Activated naive CD4-positive, alpha-beta T cell treated with anti-CD3 and anti-CD28 coated beads, Interleukin-2, amount 10 ng/mL, durations not matched to agents 7 days and 5 days (primary cell): ENCODE measurements at regions not wholly inside any gene's neighbourhood (a gene's known extent, or its start where the extent isn't known, plus 50 kb on each side); places are given as distances from the start of the nearest gene placed in this dataset.
"Not testable (repeated sequence)": the region's sequence is repeated elsewhere in the genome, so short reads cannot be mapped to it uniquely, and the experiment has no call there.

ENCODE experiments used
- CTCF ChIA-PET: fragments of 350-600 bp; sonication (Branson Sonifier 250); formaldehyde crosslinking; loops from one replicate; lab custom pipeline; 2021; ENCODE audit warnings: antibody characterized with exemption; lab: Charles Lee
- DNase-seq: peaks from one replicate; pipeline ENCODE4 v3.0.0-alpha.2; 2020
- H3K27ac Mint-ChIP-seq: one replicate; pipeline ENCODE4 v1.8.0; 2021; ENCODE audit warnings: mild to moderate bottlenecking, moderate library complexity, mixed read lengths
- H3K27me3 Mint-ChIP-seq: one replicate; pipeline ENCODE4 v1.8.0; 2021; ENCODE audit warnings: mild to moderate bottlenecking, mixed read lengths
- H3K36me3 Mint-ChIP-seq: one replicate; pipeline ENCODE4 v1.8.0; 2021; ENCODE audit warnings: mixed read lengths
- H3K4me1 Mint-ChIP-seq: one replicate; pipeline ENCODE4 v1.8.0; 2021; ENCODE audit warnings: mixed read lengths
- H3K4me3 Mint-ChIP-seq: one replicate; pipeline ENCODE4 v1.8.0; 2021; ENCODE audit warnings: mild to moderate bottlenecking, moderate library complexity, mixed read lengths
- H3K9me3 Mint-ChIP-seq: one replicate; pipeline ENCODE4 v1.8.0; 2021; ENCODE audit warnings: mixed read lengths

DNA sequence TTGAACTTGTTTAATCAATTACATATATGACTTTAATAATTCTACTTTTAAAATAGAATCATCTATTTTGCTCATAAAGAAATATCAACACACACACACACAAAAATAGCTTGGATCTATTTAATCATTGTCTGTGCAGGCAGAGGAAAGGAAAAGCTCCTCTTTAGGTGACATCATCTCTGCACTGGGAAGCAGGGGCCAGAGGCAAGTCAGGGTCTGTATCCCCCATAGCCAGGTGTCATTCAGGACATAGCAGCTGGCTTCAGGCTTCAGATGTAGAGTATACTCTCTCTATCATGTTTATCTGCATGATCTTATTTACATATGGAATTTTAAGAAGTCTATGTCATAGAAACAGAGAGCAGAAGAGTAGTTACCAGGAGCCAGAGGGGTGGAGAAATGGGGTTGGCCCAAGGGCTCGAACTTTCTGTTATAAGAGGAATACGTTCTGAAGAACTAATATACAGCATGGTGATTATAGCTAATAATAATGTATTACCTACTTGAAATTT lies 110.4 kb upstream of the LDB2 start:
- Mint-ChIP-seq H3K27me3 (no peaks in the 10 kb centered on the region), H3K27ac (no peak overlapping the region), H3K4me3 (no peak overlapping the region), H3K4me1 (no peaks in the 10 kb centered on the region), H3K36me3 (no peaks in the 10 kb centered on the region), H3K9me3 (no peaks in the 10 kb centered on the region)
- DNase-seq, result no peak
- CTCF ChIA-PET, result no interaction called here

GRCh38 chr4:17003606-17004392 lies 105.4 kb upstream of the LDB2 start:
- CTCF ChIA-PET, H3K27ac Mint-ChIP-seq, H3K9me3 Mint-ChIP-seq, H3K4me1 Mint-ChIP-seq, H3K4me3 Mint-ChIP-seq, H3K36me3 Mint-ChIP-seq, DNase-seq, H3K27me3 Mint-ChIP-seq: not testable (repeated sequence)

GRCh38 chr4:16995451-16995850 lies 97.0 kb upstream of the LDB2 start:
- CTCF ChIA-PET, result no interaction called here
- H3K4me1 Mint-ChIP-seq, result no peaks in the 10 kb centered on the region
- no peaks in the 10 kb centered on the region for H3K36me3 Mint-ChIP-seq

DNA sequence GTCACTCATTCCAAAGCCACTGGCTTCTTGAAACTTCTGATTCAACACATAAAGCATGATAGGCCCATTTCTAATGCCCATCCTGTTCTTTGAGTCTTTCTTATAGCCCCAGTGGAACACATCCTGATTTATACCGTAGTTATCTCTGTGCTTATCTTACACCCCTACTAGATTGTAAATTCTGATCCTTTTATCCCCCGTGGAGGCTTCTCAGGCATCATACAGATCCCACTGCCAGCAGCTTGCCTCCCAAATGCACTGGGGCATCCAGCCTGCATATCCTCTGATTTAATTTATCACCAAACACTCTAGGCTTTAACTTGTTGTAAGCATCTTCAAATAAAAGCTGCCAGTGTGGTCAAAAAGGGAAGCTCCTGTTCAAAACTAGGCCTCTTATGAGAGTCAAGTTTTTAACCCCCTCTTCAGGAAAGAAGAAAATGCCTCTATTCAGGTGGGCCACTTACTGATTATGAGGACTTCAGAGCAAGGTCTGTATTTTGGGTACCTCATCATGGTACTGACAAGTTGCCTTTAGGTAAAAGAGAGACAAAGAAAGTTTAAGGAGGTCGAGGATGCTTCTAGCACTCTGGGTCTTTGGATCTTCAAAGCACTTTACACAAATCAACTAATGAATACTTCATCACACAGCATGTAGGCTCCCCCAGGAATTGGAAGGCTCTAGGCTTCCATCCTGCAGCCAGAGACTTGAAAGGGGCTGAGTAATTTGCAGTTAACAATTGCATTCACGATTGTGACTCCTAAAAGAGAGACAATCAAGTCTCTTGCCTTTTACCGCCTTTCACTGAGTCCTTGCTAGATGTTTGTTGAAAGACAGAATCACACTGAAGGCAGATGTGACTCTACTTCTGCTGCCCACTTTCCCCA lies 95.8 kb upstream of the LDB2 start:
- CTCF ChIA-PET, result no interaction called here
- no peaks in the 10 kb centered on the region for H3K4me1 Mint-ChIP-seq
- H3K4me3 Mint-ChIP-seq, result no peak overlapping the region
- no peaks in the 10 kb centered on the region for H3K27me3 Mint-ChIP-seq
- DNase-seq, result no peak
- peaks cover 3% of the 10 kb centered on the region for H3K9me3 Mint-ChIP-seq
- H3K27ac Mint-ChIP-seq, result no peak overlapping the region
- no peaks in the 10 kb centered on the region for H3K36me3 Mint-ChIP-seq

More at GRCh38 chr4:16995451-16995850, 97.0 kb upstream of the LDB2 start:
- Mint-ChIP-seq H3K27me3 (no peaks in the 10 kb centered on the region), H3K27ac (no peak overlapping the region), H3K4me3 (no peak overlapping the region), H3K9me3 (peaks cover 3% of the 10 kb centered on the region)
- DNase-seq, result no peak

DNA sequence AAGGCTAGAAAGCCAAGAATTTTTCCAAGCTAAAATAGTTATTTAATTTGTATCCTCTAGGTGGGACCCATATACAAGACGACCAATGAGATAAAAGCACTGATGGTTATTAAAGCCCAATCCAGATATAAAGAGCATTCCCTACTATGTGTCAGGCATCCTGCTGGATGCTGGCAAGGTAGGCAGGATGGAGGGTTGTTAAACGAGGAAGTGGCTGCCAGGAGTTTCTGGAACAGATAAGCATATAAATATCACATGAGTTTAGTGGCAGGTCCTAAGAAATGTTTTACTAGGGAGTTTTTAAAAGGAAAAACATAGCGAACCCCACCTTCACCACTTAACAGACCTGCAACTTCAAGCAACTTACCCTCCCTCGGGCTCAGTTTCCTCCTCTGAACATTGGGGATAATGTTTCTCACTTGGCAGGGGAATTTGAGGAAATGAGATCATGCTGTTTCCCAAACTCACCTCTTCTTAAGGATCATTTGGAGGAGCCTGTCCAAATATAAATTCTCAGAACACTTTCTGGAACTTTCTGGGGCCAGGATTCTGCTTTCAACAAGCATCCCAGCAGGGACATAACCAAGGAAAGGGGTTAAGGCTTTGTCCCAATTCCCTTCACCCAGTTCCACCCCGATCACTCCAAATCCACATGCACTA lies 94.3 kb upstream of the LDB2 start:
- Mint-ChIP-seq H3K36me3 (no peaks in the 10 kb centered on the region), H3K9me3 (no peaks in the 10 kb centered on the region), H3K27ac (no peak overlapping the region), H3K4me3 (no peak overlapping the region), H3K27me3 (no peaks in the 10 kb centered on the region), H3K4me1 (no peaks in the 10 kb centered on the region)
- DNase-seq, result no peak
- CTCF ChIA-PET, result no interaction called here

- Mint-ChIP-seq H3K4me3 (no peak overlapping the region), H3K9me3 (no peaks in the 10 kb centered on the region), H3K4me1 (no peaks in the 10 kb centered on the region), H3K36me3 (no peaks in the 10 kb centered on the region), H3K27me3 (no peaks in the 10 kb centered on the region), H3K27ac (no peak overlapping the region)
- DNase-seq, result no peak
- CTCF ChIA-PET, result no interaction called here
Observed at GRCh38 chr4:16991450-16991849, 93.0 kb upstream of the LDB2 start.

GRCh38 chr4:16989371-16989770 lies 90.9 kb upstream of the LDB2 start:
- Mint-ChIP-seq H3K27ac (no peak overlapping the region), H3K4me3 (no peak overlapping the region), H3K4me1 (no peaks in the 10 kb centered on the region), H3K36me3 (no peaks in the 10 kb centered on the region), H3K27me3 (no peaks in the 10 kb centered on the region), H3K9me3 (no peaks in the 10 kb centered on the region)
- CTCF ChIA-PET, result no interaction called here
- no peak for DNase-seq

- no peaks in the 10 kb centered on the region for H3K36me3 Mint-ChIP-seq
- H3K27me3 Mint-ChIP-seq, result no peaks in the 10 kb centered on the region
- DNase-seq, result no peak
- no peaks in the 10 kb centered on the region for H3K4me1 Mint-ChIP-seq
- H3K4me3 Mint-ChIP-seq, result no peak overlapping the region
- H3K9me3 Mint-ChIP-seq, result no peaks in the 10 kb centered on the region
- CTCF ChIA-PET, result no interaction called here
- no peak overlapping the region for H3K27ac Mint-ChIP-seq
Observed at GRCh38 chr4:16988814-16989213, 90.4 kb upstream of the LDB2 start.

GRCh38 chr4:16977081-16977480 lies 78.6 kb upstream of the LDB2 start:
- DNase-seq, result no peak
- Mint-ChIP-seq H3K27ac (no peak overlapping the region), H3K4me1 (no peaks in the 10 kb centered on the region), H3K4me3 (no peak overlapping the region), H3K36me3 (no peaks in the 10 kb centered on the region), H3K9me3 (no peaks in the 10 kb centered on the region), H3K27me3 (no peaks in the 10 kb centered on the region)
- CTCF ChIA-PET, result no interaction called here

DNA sequence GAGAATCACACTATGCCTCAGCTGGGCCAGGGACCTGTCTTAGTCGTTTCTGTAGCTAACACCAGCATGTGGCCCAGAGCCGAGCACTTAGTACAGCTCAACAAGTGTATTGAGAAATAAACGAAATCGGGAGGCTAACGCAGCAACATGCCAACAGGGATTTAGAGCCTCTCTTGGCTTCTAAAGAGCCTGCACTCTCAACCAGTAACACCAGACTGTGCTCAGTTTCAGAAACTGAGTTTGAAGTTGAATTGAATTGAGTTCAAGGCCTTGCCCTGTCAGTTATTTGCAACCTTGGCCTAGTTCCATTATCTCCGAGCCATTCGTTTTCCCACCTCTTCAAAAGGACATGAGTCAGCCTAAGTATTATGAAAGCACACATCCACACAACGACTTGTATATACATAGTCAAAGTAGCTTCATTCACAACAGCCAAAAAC lies 71.3 kb upstream of the LDB2 start:
- CTCF ChIA-PET, result interaction anchor here (1.1 kb wide), 1 partner anchor 77 kb away, joined by 3 read pairs; no protein-coding TSS in a partner anchor
- no peak for DNase-seq
- H3K27me3 Mint-ChIP-seq, result no peaks in the 10 kb centered on the region

GRCh38 chr4:16967722-16968121 lies 69.3 kb upstream of the LDB2 start:
- H3K4me3 Mint-ChIP-seq, result no peak overlapping the region
- H3K4me1 Mint-ChIP-seq, result no peaks in the 10 kb centered on the region
- H3K9me3 Mint-ChIP-seq, result no peaks in the 10 kb centered on the region
- H3K27ac Mint-ChIP-seq, result no peak overlapping the region
- CTCF ChIA-PET, result no interaction called here
- DNase-seq, result no peak
- H3K36me3 Mint-ChIP-seq, result no peaks in the 10 kb centered on the region
- no peaks in the 10 kb centered on the region for H3K27me3 Mint-ChIP-seq

More for the DNA sequence above, 71.3 kb upstream of the LDB2 start:
- Mint-ChIP-seq H3K9me3 (no peaks in the 10 kb centered on the region), H3K4me1 (no peaks in the 10 kb centered on the region), H3K4me3 (no peak overlapping the region), H3K36me3 (no peaks in the 10 kb centered on the region), H3K27ac (no peak overlapping the region)

DNA sequence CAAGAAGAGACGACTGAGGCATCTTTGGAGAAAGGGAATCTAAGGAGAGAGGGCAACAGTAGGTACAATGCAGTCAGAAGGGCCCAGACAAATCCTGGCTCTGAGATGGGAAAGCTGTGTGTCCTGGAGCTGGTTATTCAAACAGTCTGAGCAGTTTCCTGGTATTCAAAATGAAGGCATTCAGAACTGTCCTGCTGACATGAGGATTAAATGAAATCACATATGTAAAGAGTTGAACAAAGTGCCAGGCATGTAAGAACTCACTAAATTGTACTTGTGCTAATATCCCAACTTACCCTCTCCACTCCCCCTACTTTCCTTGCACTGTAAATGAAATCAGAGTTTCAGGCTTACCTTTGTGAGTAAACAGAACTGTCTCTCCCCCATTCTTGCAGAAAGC lies 60.9 kb upstream of the LDB2 start:
- no peak for DNase-seq
- CTCF ChIA-PET, result no interaction called here
- H3K27me3 Mint-ChIP-seq, result peaks cover 4% of the 10 kb centered on the region
- H3K36me3 Mint-ChIP-seq, result no peaks in the 10 kb centered on the region
- no peaks in the 10 kb centered on the region for H3K9me3 Mint-ChIP-seq
- H3K4me3 Mint-ChIP-seq, result no peak overlapping the region
- no peak overlapping the region for H3K27ac Mint-ChIP-seq
- no peaks in the 10 kb centered on the region for H3K4me1 Mint-ChIP-seq

GRCh38 chr4:16952896-16953630 lies 54.6 kb upstream of the LDB2 start:
- no peak for DNase-seq
- H3K36me3 Mint-ChIP-seq, result no peaks in the 10 kb centered on the region
- CTCF ChIA-PET, result no interaction called here

GRCh38 chr4:16952462-16952871 lies 54.0 kb upstream of the LDB2 start:
- CTCF ChIA-PET, result no interaction called here
- H3K27ac Mint-ChIP-seq, result no peak overlapping the region
- H3K9me3 Mint-ChIP-seq, result peaks cover 3% of the 10 kb centered on the region
- H3K4me1 Mint-ChIP-seq, result no peaks in the 10 kb centered on the region
- H3K36me3 Mint-ChIP-seq, result no peaks in the 10 kb centered on the region
- no peak overlapping the region for H3K4me3 Mint-ChIP-seq
- no peak for DNase-seq
- H3K27me3 Mint-ChIP-seq, result no peaks in the 10 kb centered on the region

More at GRCh38 chr4:16952896-16953630, 54.6 kb upstream of the LDB2 start:
- Mint-ChIP-seq H3K9me3 (peaks cover 3% of the 10 kb centered on the region), H3K27me3 (no peaks in the 10 kb centered on the region), H3K27ac (no peak overlapping the region), H3K4me3 (no peak overlapping the region), H3K4me1 (no peaks in the 10 kb centered on the region)
